ENCODE measurements at regions not wholly inside any gene's neighbourhood (a gene's known extent, or its start where the extent isn't known, plus 50 kb on each side); places are given as distances from the start of the nearest gene placed in this dataset.

DNA sequence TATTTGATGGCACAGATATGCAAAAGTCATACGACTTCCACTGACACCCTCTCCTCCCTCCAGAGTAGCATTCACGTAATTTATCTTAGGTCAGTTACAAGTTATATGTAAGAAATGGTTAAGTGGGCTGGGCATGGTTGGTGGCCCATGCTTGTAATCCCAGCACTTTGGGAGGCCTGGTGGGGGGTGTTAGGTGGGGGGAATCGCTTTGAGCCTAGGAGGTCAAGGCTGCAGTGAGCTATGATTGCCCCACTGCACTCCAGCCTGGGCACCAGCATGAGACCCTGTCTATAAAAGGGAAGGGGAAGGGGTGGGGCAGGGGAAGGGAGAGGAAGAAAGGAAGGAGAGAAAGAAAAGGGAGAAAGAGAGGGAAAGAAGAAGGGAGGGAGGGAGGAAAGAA, 202.8 kb downstream of the AUH start:
- DNase-seq (ENCODE audit: low read depth) = no peak

DNA sequence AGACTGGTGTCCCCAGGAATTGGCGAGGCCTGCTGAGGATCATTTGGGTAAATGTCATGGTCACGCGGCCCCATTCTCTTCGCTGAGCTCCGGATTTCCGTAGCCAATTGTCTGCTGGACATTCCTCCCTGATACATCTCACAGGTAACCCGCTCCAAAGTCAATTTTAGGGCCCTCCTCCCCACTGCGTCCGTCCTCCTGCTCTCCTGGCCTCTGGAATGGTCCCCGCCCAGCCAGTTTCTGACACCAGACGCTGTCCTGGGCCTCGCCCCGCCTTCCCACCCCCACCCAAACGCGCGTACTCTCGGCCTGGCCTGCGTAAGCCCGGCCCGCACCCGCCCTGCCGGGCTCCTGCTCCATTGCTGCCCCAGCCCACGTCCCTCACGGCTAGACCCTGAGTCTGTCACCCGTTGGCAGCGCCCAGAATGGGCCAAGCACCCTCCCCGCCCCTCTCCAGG, 202.0 kb downstream of the AUH start:
- DNase-seq (ENCODE audit: low read depth) = no peak

DNA sequence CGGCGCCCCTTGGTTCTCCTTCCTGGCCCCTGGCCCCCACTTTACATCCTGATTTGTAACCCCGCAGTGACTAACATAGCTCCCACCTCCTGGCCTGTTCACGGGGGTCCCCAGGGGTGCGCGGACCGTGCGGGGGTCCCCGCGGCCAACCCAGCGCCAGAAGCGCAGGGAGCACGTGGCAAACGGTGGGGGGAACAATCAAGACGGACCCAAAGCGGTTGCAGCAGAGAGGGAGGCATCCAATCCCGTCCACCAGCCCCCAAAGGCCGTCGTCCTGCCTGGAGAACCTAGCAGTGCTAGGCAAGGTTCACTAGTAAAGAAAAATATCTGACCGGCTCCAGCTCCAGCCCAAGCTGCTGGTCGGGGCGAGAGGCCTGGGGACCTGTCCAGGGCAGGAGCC, 201.5 kb downstream of the AUH start:
- no peak for DNase-seq (ENCODE audit: low read depth)

DNA sequence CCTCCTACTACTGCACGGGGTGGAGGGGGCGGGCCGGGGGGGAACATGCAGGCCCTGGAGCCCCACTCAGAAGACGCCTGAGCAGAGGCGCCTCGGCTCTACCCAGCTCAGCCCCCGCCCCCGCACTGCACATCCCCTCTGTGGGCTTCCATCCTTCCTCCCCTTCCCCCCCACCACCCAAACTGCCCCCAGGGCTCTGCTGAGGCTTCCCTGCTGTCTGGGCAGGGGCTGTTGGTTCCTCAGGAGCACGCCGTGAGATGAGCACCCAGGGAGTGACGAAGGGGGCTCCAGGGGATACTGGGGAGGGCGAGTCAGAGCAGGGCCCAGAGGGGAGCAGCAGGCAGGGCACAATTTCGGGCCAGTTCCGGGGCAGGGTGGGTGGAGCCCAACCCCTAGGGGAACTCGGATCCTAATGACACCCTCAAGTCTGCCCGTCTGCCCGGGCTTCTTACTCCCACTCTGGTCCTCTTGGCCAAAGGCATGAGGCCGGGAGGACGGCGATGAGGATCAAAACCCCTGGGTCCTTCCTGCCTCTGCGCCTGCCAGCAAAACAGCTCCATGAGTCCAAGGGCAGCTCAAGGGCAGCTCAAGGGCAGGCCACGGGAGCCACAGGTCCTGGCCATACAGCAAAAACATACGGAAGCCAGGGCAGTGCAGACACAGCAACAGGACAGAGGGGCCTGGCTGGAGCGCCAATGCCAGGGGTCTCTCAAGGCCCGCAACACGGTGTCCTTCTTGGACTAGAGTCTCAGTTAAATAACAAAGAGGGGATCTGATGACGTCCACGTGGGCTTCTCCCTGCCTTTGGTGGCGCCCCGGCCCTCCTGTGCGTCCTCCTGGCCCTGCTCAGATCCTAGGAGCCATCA, 200.9 kb downstream of the AUH start:
- DNase-seq (ENCODE audit: low read depth) = no peak

DNA sequence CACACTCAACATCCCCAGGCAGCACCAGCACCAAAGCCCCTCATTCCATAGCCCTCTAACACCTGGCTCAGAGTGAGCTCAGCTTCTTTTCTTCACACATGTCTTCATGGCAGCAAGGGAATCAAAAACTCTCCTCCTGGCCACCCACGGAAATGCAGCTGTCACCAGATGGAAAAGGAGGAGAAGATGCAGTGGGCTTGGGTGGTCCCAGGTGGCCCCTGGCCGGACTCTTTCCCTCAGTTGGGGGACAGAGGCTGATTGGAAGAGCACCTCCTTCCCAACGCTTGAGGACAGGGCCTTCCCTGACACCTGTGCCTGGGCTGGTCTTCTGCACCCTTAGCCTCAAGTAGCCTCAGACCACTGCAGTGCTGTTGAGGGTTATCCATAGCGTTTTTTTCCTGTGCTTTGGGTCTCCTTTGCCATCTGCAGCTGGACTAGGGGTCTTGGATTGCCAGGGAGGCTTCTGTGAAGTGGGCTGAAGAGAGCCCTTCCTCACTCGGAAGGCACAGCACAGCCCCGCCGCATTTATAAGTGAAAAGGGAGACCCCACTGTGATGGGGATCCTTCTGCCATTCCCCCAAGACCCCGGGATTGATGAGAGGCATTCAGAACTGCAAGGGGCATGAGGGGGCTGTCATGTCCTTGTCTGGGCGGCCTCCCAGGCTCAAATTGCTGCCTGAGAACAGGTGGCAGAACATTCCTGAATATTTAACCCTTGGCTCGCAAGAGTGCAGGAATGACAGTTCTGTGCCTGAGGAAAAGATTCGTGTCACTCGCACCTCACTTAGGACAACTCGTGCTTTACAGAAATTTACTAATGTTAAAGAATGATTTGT, 200.0 kb downstream of the AUH start:
- no peak for DNase-seq (ENCODE audit: low read depth)

DNA sequence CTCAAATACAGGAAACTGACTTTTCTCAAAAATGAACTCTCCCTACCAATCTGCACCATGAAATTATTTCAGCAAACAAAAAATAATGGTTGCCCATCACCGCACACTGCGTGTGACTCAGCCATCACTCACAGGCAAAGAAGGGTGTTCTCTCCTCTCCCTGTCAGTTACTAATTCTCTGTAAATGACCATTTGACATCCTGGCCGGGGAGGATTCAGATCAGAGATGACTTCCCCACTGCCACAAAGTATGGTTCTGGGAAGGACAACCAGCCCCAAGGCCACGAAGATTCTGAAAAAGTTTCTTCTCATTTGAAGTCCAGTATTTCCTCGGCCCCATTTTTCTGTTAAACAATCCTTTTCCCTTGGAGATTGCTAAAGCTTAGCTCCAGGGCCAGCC, 199.4 kb downstream of the AUH start:
- no peak for DNase-seq (ENCODE audit: low read depth)

DNA sequence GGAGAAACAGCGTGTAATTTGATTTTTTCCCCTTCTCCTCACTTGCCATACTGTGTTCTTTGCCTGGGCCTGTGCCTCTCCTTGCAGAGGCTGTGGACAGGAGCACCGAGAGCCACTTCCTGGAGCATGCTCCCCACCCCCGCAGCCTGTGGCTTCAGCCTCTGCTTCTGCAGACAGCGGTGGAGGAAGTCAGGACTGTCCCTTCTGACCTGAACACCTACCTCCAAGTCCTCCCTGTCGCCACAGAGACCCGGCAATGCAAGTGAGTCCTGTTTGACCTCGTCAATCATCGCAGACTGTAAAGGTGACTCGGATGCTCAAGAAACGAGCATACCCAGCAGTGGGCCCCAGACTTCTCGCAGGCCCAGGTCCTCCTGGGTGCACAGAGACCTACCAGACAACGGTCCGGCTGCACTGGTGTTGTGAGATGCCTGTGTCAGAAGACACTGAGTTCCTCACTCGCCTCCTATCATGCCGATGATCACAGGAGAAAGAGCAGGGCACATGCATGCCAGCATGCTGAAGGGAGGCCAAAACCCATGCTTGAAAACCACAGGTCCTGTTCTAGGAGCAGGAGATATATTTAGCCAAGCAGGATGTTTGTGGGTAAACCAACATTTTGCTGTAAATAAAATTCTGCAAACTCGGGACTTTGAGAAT, 198.8 kb downstream of the AUH start:
- no peak for DNase-seq (ENCODE audit: low read depth)

DNA sequence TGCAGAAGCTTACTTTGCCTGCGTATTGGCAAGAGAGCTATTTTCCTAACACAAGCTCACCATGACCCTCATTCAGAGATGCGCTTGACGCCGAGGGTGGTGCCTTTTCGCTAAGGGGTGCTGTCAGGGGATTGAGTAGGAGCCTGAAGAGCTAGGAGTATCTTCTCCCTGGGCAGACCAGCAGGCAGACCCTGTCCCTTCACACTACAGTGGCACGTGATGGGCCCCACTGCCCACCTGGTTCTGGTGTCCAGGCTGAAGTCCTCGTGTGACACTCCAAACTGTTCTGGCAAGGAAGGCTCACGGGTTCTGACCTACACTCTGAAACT, 198.3 kb downstream of the AUH start:
- DNase-seq (ENCODE audit: low read depth) = no peak

DNA sequence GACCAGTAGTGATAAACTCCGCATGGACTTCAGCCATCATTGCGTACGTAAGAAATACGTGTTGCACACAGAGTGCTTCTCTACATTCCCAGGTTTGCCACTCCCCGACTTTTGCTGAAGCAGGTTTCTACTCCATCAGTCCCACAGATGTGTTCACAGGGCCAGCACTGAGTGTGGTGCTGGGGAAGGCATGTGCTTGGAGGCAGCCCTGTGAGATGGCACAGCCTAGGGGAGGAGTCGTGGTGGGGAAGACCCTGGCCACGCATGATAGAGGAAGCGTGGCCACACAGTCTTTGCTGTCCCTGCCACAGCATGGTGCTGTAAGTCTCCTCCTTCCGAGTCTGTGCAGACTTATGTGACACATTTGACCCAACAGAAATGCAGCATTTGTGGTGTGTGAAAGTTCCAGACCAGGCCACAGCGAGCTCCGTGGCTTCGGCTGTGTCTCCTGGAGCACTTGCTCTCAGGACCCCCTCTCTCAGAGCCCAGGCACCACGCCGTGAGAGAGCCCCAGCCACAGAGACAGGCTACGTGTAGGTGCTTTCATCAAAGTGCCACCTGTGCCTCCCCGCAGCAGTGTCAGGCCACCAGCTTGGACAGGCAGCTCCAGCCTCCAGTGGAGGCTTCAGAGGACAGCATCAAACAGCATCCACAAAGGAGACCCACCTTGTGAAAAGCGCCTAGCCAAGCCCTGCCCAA, 197.8 kb downstream of the AUH start:
- no peak for DNase-seq (ENCODE audit: low read depth)
